HepG2 (cell line): ENCODE measurements at regions not wholly inside any gene's neighbourhood (a gene's known extent, or its start where the extent isn't known, plus 50 kb on each side); places are given as distances from the start of the nearest gene placed in this dataset.

ENCODE experiments used
- ATAC-seq: fragments of 200-7000 bp; cut with Tn5 transposase; 3 replicates; pipeline ENCODE4 v1.9.1; 2020; ENCODE audit warnings: mild to moderate bottlenecking, moderate library complexity
- BruUV-seq: library from RNA; stranded (reverse); fragments of 400-500 nt; replicated peaks from 2 replicates; lab custom pipeline; 2021; lab: Mats Ljungman, UMichigan
- CTCF ChIA-PET: fragments of 300-600 bp; formaldehyde crosslinking; extraction: SDS; loops from one replicate; lab custom pipeline; 2021; ENCODE audit warnings: low total read pairs, inconsistent platforms, low intra/inter-chr PET ratio; lab: Yijun Ruan, JAX
- POLR2A ChIA-PET: fragments of 350-600 bp; sonication (Branson Sonifier 250); formaldehyde crosslinking; loops from one replicate; lab custom pipeline; 2020; ENCODE audit warnings: antibody characterized with exemption, inconsistent platforms; lab: Yijun Ruan, JAX
- DNase-seq: peaks from one replicate; pipeline ENCODE4 v3.0.0-alpha.2; 2015; ENCODE audit warnings: low spot score
- FAIRE-seq: peaks from 3 replicates; lab custom pipeline; 2011; peaks lifted over from hg19 to GRCh38; lab: Jason Lieb, UNC
- H2AFZ ChIP-seq: one replicate; pipeline ENCODE4 v1.6.1; 2011; ENCODE audit warnings: low read length, inconsistent platforms
- H3K27ac ChIP-seq: fragments of 300-600 bp; 3 replicates; pipeline ENCODE4 v1.8.0; 2011; ENCODE audit warnings: mixed run types, mild to moderate bottlenecking, mixed read lengths, low read length, inconsistent platforms; ENCODE audit not compliant: insufficient read depth; ENCODE audit errors: extremely low read length
- H3K27me3 ChIP-seq, 2 experiments: fragments of 200-600 bp in 1 of 2; 2 replicates in 1 of 2; 3 replicates in 1 of 2; pipeline versions ENCODE4 v1.6.0 to v1.8.0; 2011; ENCODE audit warnings: low read length in 2 of 2, mild to moderate bottlenecking in 2 of 2, moderate library complexity in 2 of 2, inconsistent platforms in 1 of 2; ENCODE audit not compliant: insufficient read depth in 2 of 2, control insufficient read depth in 1 of 2
- H3K36me3 ChIP-seq, 2 experiments: fragments of 200-600 bp in 1 of 2; replicated peaks in 1 of 2; 2 replicates in 1 of 2; 3 replicates in 1 of 2; pipeline versions ENCODE4 v1.5.1 to v1.8.0; 2011; ENCODE audit warnings: low read length in 2 of 2, inconsistent platforms in 1 of 2; ENCODE audit not compliant: insufficient read depth in 2 of 2, control insufficient read depth in 1 of 2
- H3K4me1 ChIP-seq: 2 replicates; pipeline ENCODE4 v1.5.1; 2012; ENCODE audit warnings: low read length, inconsistent platforms; ENCODE audit not compliant: insufficient read depth
- H3K4me2 ChIP-seq: 2 replicates; pipeline ENCODE4 v1.6.0; 2011; ENCODE audit warnings: low read depth, low read length, inconsistent platforms
- H3K4me3 ChIP-seq, 3 experiments: fragments of 200-600 bp in 1 of 3; sonication (generic), shearing (Covaris generic) in 1 of 3; replicated peaks in 1 of 3; 2 replicates each; pipeline ENCODE4 v1.5.1; 2011 to 2016; ENCODE audit warnings: low read length in 3 of 3, inconsistent platforms in 2 of 3, low read depth in 2 of 3, mild to moderate bottlenecking in 2 of 3, control low read depth in 1 of 3, mixed read lengths in 1 of 3; ENCODE audit not compliant: insufficient read depth in 1 of 3
- H3K79me2 ChIP-seq: one replicate; pipeline ENCODE4 v1.6.1; 2011; ENCODE audit warnings: low read length, inconsistent platforms; ENCODE audit not compliant: insufficient read depth
- H3K9ac ChIP-seq: 2 replicates; pipeline ENCODE4 v1.6.0; 2011; ENCODE audit warnings: mild to moderate bottlenecking, low read depth, low read length, inconsistent platforms; ENCODE audit not compliant: insufficient read depth
- H3K9me3 ChIP-seq: 2 replicates; pipeline ENCODE4 v1.5.1; 2012; ENCODE audit warnings: mild to moderate bottlenecking, low read length
- H4K20me1 ChIP-seq: 2 replicates; pipeline ENCODE4 v1.6.0; 2011; ENCODE audit warnings: inconsistent platforms, mild to moderate bottlenecking, low read length, moderate library complexity; ENCODE audit not compliant: insufficient read depth
- CBX1 ChIP-seq: IDR thresholded peaks from one replicate; pipeline ENCODE4 v1.6.1; 2016; ENCODE audit warnings: antibody characterized with exemption, low read depth
- CTCF ChIP-seq: sonication (generic); formaldehyde crosslinking; IDR thresholded peaks from 2 replicates; pipeline ENCODE4 v1.5.0; 2020; ENCODE audit warnings: mild to moderate bottlenecking, missing genetic modification reagents, moderate library complexity
- FOXK2 ChIP-seq: fragments of 450-650 bp; IDR thresholded peaks from 2 replicates; pipeline ENCODE4 v1.6.1; 2016
- KLF13 ChIP-seq: sonication (generic); formaldehyde crosslinking; IDR thresholded peaks from 2 replicates; pipeline ENCODE4 v1.4.0; 2020; ENCODE audit warnings: mild to moderate bottlenecking, missing genetic modification reagents
- MTF1 ChIP-seq: sonication (generic); formaldehyde crosslinking; IDR thresholded peaks from 2 replicates; pipeline ENCODE4 v1.5.0; 2020; ENCODE audit warnings: missing genetic modification reagents
- MXD4 ChIP-seq: IDR thresholded peaks from 2 replicates; pipeline ENCODE4 v1.6.1; 2016; ENCODE audit warnings: mild to moderate bottlenecking, missing biosample characterization, missing genetic modification reagents
- SIN3A ChIP-seq: IDR thresholded peaks from 2 replicates; pipeline ENCODE4 v1.6.1; 2011; ENCODE audit warnings: low read depth, mild to moderate bottlenecking, control low read depth, low read length, borderline replicate concordance
- SMC3 ChIP-seq: IDR thresholded peaks from 2 replicates; pipeline ENCODE4 v1.6.1; 2011; ENCODE audit warnings: low read length, improper control_type of control experiment
- TCF7 ChIP-seq: sonication (generic); IDR thresholded peaks from 2 replicates; pipeline ENCODE4 v1.6.1; 2016; ENCODE audit warnings: antibody characterized with exemption, low read depth
- TEAD3 ChIP-seq: optimal IDR thresholded peaks from 2 replicates; pipeline ENCODE3; 2016; ENCODE audit warnings: borderline replicate concordance
- U2AF2 ChIP-seq: fragments of 200-400 bp; formaldehyde crosslinking; IDR thresholded peaks from 2 replicates; pipeline ENCODE4 v1.6.1; 2017; ENCODE audit warnings: low read depth, mild to moderate bottlenecking, low read length
- ZFYVE20 ChIP-seq: sonication (generic); formaldehyde crosslinking; IDR thresholded peaks from 2 replicates; pipeline ENCODE4 v1.8.0; 2023; ENCODE audit warnings: low read depth, mild to moderate bottlenecking, moderate library complexity, missing genetic modification reagents, borderline replicate concordance
- ZMYM2 ChIP-seq: sonication (generic); formaldehyde crosslinking; IDR thresholded peaks from 2 replicates; pipeline ENCODE4 v1.8.0; 2022; ENCODE audit warnings: mild to moderate bottlenecking, missing genetic modification reagents
- ZNF205 ChIP-seq: IDR thresholded peaks from 2 replicates; pipeline ENCODE4 v1.6.1; 2018; ENCODE audit warnings: missing biosample characterization, missing genetic modification reagents
- ZNF598 ChIP-seq: sonication (generic); formaldehyde crosslinking; IDR thresholded peaks from 2 replicates; pipeline ENCODE4 v1.5.1; 2020; ENCODE audit warnings: mild to moderate bottlenecking, missing genetic modification reagents, borderline replicate concordance
- ZNF674 ChIP-seq: sonication (generic); formaldehyde crosslinking; IDR thresholded peaks from 2 replicates; pipeline ENCODE4 v1.5.0; 2020; ENCODE audit warnings: low read depth, mild to moderate bottlenecking, missing genetic modification reagents
- WGBS: methylation state at CpG from one replicate; pipeline ENCODE4 v1.1.6; 2017; ENCODE audit warnings: low lambda C conversion rate; 5-methylcytosine and 5-hydroxymethylcytosine counted together
- in situ Hi-C: cut with HindIII; loops from 2 replicates; pipeline ENCODE4 v1.10.0; 2017; ENCODE audit warnings: low pct_unique_long_range_greater_than_20kb; ENCODE audit not compliant: extremely low pct_ligation_motif_present
- intact Hi-C: fragments of 100-400 bp; cut with micrococcal nuclease; formaldehyde crosslinking; loops from one replicate; pipeline ENCODE4 v1.10.0; 2022; ENCODE audit not compliant: unreplicated experiment
- TF ChIP-seq, protein P1 (sequence below): IDR thresholded peaks from 2 replicates; pipeline ENCODE4 v1.6.1; 2016; ENCODE audit warnings: missing compliant biosample characterization, missing genetic modification reagents, borderline replicate concordance
- TF ChIP-seq, protein P2 (sequence below): sonication (generic); formaldehyde crosslinking; IDR thresholded peaks from 2 replicates; pipeline ENCODE4 v1.5.0; 2020; ENCODE audit warnings: mild to moderate bottlenecking, low read depth, missing genetic modification reagents, borderline replicate concordance
- TF ChIP-seq, protein P3 (sequence below): sonication (generic); formaldehyde crosslinking; IDR thresholded peaks from 2 replicates; pipeline ENCODE4 v1.4.0; 2020; ENCODE audit warnings: mild to moderate bottlenecking, missing genetic modification reagents
- TF ChIP-seq, protein P4 (sequence below): sonication (generic); formaldehyde crosslinking; IDR thresholded peaks from 2 replicates; pipeline ENCODE4 v1.5.1; 2020; ENCODE audit warnings: missing genetic modification reagents, mild to moderate bottlenecking, borderline replicate concordance

DNA sequence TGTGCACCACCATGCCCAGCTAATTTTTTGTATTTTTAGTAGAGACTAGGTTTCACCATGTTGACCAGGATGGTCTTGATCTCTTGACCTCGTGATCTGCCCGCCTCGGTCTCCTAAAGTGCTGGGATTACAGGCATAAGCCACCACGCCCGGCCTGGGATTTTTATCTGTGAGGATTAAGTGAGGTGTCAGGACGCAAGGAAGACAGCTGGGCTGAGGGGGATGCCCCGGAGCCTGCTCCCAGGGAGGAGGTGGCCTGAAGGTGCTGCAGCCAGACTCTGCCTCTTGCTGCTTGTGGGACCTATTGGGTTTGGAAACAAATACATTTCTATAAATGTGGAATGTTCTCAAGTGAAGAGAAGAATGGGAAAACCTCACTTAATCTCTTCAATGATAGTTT lies 131.6 kb downstream of the OLFM4 start (continued):
- TF ChIP-seq, protein P1, sequence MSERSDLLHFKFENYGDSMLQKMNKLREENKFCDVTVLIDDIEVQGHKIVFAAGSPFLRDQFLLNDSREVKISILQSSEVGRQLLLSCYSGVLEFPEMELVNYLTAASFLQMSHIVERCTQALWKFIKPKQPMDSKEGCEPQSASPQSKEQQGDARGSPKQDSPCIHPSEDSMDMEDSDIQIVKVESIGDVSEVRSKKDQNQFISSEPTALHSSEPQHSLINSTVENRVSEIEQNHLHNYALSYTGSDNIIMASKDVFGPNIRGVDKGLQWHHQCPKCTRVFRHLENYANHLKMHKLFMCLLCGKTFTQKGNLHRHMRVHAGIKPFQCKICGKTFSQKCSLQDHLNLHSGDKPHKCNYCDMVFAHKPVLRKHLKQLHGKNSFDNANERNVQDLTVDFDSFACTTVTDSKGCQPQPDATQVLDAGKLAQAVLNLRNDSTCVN = no peak
- TF ChIP-seq SIN3A = no peak

DNA sequence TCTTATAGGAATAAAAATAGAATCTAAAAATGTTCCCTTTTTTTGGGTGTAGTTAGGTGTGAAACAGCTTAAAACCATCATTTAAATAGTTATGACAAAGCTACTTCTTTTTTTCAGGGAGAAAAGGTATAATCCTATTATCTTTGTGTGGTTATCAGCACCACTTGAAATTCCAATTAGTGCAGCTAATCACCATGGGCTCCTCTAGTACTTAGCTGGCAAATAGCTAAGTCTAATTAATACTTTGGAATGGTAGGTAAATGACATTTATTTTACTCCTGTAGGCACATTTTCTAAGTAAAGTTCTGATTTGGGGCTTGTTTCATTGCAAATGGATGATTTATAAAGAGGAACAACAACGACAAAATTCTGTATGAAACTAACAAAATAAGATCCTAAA lies 132.6 kb downstream of the OLFM4 start:
- Histone ChIP-seq H3K9me3 (no peaks in the 10 kb centered on the region; the same call in 1 of the 2 replicates), H4K20me1 (no peaks in the 10 kb centered on the region), H3K36me3 (no peaks in the 10 kb centered on the region), H3K4me1 (no peaks in the 10 kb centered on the region), H2AFZ (no peak overlapping the region), H3K27me3 (no peaks in the 10 kb centered on the region; a peak in 1 of 5 replicates), H3K9ac (no peak overlapping the region), H3K79me2 (no peaks in the 10 kb centered on the region), H3K4me2 (no peak overlapping the region), H3K4me3 (no peak overlapping the region), H3K27ac (no peak overlapping the region)
- in situ Hi-C loops = no loop called here
- ChIA-PET POLR2A (no interaction called here), CTCF (no interaction called here)
- no TSS peak for BruUV-seq
- intact Hi-C loops = no loop called here
- ATAC-seq (no peak), DNase-seq (no peak), FAIRE-seq (no peak)
- 0% methylated on average over 1 of the region's 1 CpG for WGBS
- TF ChIP-seq TEAD3 (CRISPR knock-in tag) = no peak
- TF ChIP-seq MTF1 = no peak
- no peak for TF ChIP-seq CBX1
- no peak for TF ChIP-seq SMC3
- TF ChIP-seq ZFYVE20 = no peak
- no peak for TF ChIP-seq KLF13
- TF ChIP-seq ZNF674 (CRISPR knock-in tag) = no peak
- TF ChIP-seq, protein P2, sequence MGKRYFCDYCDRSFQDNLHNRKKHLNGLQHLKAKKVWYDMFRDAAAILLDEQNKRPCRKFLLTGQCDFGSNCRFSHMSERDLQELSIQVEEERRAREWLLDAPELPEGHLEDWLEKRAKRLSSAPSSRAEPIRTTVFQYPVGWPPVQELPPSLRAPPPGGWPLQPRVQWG = no peak
- TF ChIP-seq FOXK2 = no peak
- TF ChIP-seq U2AF2 = no peak
- TF ChIP-seq CTCF (CRISPR knock-in tag) = no peak
- TF ChIP-seq ZMYM2 (CRISPR knock-in tag) = no peak
- TF ChIP-seq ZNF205 (CRISPR knock-in tag) = no peak
- TF ChIP-seq, protein P3, sequence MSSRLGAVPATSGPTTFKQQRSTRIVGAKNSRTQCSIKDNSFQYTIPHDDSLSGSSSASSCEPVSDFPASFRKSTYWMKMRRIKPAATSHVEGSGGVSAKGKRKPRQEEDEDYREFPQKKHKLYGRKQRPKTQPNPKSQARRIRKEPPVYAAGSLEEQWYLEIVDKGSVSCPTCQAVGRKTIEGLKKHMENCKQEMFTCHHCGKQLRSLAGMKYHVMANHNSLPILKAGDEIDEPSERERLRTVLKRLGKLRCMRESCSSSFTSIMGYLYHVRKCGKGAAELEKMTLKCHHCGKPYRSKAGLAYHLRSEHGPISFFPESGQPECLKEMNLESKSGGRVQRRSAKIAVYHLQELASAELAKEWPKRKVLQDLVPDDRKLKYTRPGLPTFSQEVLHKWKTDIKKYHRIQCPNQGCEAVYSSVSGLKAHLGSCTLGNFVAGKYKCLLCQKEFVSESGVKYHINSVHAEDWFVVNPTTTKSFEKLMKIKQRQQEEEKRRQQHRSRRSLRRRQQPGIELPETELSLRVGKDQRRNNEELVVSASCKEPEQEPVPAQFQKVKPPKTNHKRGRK (CRISPR knock-in tag) = no peak
- TF ChIP-seq ZNF598 (CRISPR knock-in tag) = no peak
- TF ChIP-seq, protein P4, sequence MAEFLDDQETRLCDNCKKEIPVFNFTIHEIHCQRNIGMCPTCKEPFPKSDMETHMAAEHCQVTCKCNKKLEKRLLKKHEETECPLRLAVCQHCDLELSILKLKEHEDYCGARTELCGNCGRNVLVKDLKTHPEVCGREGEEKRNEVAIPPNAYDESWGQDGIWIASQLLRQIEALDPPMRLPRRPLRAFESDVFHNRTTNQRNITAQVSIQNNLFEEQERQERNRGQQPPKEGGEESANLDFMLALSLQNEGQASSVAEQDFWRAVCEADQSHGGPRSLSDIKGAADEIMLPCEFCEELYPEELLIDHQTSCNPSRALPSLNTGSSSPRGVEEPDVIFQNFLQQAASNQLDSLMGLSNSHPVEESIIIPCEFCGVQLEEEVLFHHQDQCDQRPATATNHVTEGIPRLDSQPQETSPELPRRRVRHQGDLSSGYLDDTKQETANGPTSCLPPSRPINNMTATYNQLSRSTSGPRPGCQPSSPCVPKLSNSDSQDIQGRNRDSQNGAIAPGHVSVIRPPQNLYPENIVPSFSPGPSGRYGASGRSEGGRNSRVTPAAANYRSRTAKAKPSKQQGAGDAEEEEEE (CRISPR knock-in tag) = no peak
- no peak for TF ChIP-seq TCF7
- no peak for TF ChIP-seq MXD4 (CRISPR knock-in tag)
